ENCODE measurements at regions not wholly inside any gene's neighbourhood (a gene's known extent, or its start where the extent isn't known, plus 50 kb on each side); places are given as distances from the start of the nearest gene placed in this dataset.

- TF ChIP-seq, protein P1, sequence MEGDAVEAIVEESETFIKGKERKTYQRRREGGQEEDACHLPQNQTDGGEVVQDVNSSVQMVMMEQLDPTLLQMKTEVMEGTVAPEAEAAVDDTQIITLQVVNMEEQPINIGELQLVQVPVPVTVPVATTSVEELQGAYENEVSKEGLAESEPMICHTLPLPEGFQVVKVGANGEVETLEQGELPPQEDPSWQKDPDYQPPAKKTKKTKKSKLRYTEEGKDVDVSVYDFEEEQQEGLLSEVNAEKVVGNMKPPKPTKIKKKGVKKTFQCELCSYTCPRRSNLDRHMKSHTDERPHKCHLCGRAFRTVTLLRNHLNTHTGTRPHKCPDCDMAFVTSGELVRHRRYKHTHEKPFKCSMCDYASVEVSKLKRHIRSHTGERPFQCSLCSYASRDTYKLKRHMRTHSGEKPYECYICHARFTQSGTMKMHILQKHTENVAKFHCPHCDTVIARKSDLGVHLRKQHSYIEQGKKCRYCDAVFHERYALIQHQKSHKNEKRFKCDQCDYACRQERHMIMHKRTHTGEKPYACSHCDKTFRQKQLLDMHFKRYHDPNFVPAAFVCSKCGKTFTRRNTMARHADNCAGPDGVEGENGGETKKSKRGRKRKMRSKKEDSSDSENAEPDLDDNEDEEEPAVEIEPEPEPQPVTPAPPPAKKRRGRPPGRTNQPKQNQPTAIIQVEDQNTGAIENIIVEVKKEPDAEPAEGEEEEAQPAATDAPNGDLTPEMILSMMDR (IDR thresholded peaks at IDR 0.05; ENCODE audit: low read depth, low read length) = no peak
- TF ChIP-seq EZH2phosphoT487 (IDR thresholded peaks at IDR 0.05; ENCODE audit: low read depth) = no peak
These were observed 776.5 kb upstream of the SLITRK1 start for GRCh38 chr13:84658491-84659358.
